HL-60 (cell line): ENCODE measurements at regions not wholly inside any gene's neighbourhood (a gene's known extent, or its start where the extent isn't known, plus 50 kb on each side); places are given as distances from the start of the nearest gene placed in this dataset.

Experiments used
- DNase-seq, 2 experiments: peaks; one replicate each; pipeline ENCODE4 v3.0.0-alpha.2; 2010 to 2020; ENCODE audit warnings: low read depth in 1 of 2, low spot score in 1 of 2
- H3K27ac ChIP-seq: fragments of 250-450 bp; sonication (Bioruptor Pico); replicated peaks from 2 replicates; pipeline ENCODE4 v1.5.1; 2020; ENCODE audit warnings: mild to moderate bottlenecking, moderate library complexity
- H3K27me3 ChIP-seq: fragments of 250-450 bp; sonication (Bioruptor Pico); 2 replicates; pipeline ENCODE4 v1.5.1; 2021; ENCODE audit warnings: mild to moderate bottlenecking, moderate library complexity; ENCODE audit not compliant: insufficient read depth, poor library complexity, severe bottlenecking
- H3K4me3 ChIP-seq: replicated peaks from 2 replicates; pipeline ENCODE4 v1.5.1; 2011; ENCODE audit warnings: mild to moderate bottlenecking, control low read depth, low read length; ENCODE audit not compliant: insufficient read depth
- GABPA ChIP-seq: IDR thresholded peaks from 2 replicates; pipeline ENCODE4 v1.6.1; 2012; ENCODE audit warnings: low read depth
- POLR2AphosphoS5 ChIP-seq: IDR thresholded peaks from 2 replicates; pipeline ENCODE4 v1.6.1; 2012; ENCODE audit warnings: low read depth
- SPI1 ChIP-seq: IDR thresholded peaks from 2 replicates; pipeline ENCODE4 v1.6.1; 2012; ENCODE audit warnings: low read depth, mild to moderate bottlenecking, borderline replicate concordance
- TF ChIP-seq, protein P1 (sequence below): IDR thresholded peaks from 2 replicates; pipeline ENCODE4 v1.6.1; 2012; ENCODE audit warnings: low read depth; ENCODE audit not compliant: insufficient replicate concordance
- TF ChIP-seq, protein P2 (sequence below): IDR thresholded peaks from one replicate; pipeline ENCODE4 v1.5.1; 2011; ENCODE audit warnings: low read length, control low read depth, inconsistent platforms; ENCODE audit not compliant: insufficient read depth

DNA sequence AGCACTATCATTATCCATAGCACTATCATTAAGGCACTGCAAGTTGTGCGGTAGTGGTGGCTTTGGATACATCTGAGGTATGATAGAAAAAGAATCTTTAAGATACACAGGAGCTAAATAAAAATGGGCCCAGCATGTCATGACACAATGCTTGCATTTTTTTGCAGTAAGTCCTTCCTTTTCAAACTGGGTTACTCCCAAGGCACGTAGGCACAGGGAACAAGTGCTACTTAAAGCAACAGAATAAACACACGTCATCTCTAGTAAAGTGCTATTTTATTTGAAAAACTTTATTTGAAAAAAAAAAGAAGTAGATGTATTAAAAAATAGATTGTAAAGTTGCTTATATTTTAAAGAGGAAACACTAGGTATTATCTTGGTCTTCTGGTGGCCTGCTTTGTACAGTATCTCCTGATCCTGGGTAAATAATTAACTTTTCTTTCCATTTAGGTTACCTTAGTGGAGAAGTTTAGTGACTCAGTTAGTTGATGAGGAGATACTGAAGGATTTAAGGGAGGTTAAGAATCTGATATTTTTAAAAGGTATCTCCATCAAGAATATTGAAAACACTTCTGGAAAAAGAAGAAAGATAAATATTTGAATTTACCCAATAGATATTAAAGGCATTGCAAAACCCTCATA lies 129.6 kb downstream of the EDN1 start:
- peaks cover 2% of the 10 kb centered on the region for H3K27me3 ChIP-seq
- no peak for DNase-seq
- no peak overlapping the region for H3K27ac ChIP-seq
- H3K4me3 ChIP-seq, result no peak overlapping the region
- no peak for TF ChIP-seq GABPA
- no peak for TF ChIP-seq POLR2AphosphoS5
- TF ChIP-seq, protein P1, sequence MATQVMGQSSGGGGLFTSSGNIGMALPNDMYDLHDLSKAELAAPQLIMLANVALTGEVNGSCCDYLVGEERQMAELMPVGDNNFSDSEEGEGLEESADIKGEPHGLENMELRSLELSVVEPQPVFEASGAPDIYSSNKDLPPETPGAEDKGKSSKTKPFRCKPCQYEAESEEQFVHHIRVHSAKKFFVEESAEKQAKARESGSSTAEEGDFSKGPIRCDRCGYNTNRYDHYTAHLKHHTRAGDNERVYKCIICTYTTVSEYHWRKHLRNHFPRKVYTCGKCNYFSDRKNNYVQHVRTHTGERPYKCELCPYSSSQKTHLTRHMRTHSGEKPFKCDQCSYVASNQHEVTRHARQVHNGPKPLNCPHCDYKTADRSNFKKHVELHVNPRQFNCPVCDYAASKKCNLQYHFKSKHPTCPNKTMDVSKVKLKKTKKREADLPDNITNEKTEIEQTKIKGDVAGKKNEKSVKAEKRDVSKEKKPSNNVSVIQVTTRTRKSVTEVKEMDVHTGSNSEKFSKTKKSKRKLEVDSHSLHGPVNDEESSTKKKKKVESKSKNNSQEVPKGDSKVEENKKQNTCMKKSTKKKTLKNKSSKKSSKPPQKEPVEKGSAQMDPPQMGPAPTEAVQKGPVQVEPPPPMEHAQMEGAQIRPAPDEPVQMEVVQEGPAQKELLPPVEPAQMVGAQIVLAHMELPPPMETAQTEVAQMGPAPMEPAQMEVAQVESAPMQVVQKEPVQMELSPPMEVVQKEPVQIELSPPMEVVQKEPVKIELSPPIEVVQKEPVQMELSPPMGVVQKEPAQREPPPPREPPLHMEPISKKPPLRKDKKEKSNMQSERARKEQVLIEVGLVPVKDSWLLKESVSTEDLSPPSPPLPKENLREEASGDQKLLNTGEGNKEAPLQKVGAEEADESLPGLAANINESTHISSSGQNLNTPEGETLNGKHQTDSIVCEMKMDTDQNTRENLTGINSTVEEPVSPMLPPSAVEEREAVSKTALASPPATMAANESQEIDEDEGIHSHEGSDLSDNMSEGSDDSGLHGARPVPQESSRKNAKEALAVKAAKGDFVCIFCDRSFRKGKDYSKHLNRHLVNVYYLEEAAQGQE, result no peak
- TF ChIP-seq, protein P2, sequence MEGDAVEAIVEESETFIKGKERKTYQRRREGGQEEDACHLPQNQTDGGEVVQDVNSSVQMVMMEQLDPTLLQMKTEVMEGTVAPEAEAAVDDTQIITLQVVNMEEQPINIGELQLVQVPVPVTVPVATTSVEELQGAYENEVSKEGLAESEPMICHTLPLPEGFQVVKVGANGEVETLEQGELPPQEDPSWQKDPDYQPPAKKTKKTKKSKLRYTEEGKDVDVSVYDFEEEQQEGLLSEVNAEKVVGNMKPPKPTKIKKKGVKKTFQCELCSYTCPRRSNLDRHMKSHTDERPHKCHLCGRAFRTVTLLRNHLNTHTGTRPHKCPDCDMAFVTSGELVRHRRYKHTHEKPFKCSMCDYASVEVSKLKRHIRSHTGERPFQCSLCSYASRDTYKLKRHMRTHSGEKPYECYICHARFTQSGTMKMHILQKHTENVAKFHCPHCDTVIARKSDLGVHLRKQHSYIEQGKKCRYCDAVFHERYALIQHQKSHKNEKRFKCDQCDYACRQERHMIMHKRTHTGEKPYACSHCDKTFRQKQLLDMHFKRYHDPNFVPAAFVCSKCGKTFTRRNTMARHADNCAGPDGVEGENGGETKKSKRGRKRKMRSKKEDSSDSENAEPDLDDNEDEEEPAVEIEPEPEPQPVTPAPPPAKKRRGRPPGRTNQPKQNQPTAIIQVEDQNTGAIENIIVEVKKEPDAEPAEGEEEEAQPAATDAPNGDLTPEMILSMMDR, result no peak
- no peak for TF ChIP-seq SPI1

DNA sequence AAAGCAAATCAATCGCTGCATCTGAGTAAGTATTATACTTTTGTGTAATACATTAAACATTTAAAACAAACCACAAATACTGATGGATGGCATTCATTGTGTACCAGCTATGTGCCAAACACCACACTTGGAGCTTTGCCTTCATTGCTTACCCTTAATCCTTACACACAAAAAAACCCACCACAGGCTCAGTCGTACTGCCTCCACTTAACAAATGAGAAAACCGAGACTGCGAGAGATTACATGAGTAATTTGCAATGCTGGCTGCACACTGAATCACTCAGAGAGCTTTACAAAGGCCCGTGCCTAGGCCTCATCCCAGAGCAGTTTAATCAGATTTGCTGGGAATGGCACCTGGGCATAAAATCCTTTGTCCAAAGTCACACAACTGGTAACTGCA lies 130.5 kb downstream of the EDN1 start:
- TF ChIP-seq, protein P2, result no peak
- peaks cover 2% of the 10 kb centered on the region for H3K27me3 ChIP-seq
- no peak for DNase-seq
- H3K4me3 ChIP-seq, result no peak overlapping the region
- H3K27ac ChIP-seq, result no peak overlapping the region

DNA sequence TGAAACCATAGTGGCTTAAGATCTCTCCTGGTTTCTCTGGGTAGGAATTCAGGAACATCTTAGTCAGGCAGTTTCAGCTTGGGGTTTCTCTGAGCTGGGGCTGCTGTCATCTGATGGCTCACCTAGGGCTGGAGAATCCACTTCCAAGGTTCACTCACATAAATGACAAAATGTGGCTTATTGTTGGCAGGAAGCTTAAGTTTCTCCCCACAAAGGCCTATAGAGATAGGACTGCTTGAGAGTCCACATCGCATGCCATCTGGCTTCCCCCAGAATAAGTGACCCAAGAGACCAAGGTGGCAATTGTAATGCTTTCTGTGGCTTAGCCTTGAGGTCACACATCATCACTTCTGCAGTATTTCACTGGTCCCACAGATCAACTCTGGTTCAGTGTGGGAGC lies 131.4 kb downstream of the EDN1 start:
- H3K27me3 ChIP-seq, result peaks cover 2% of the 10 kb centered on the region
- DNase-seq, result no peak
- TF ChIP-seq SPI1 (no peak), GABPA (no peak), POLR2AphosphoS5 (no peak)
- TF ChIP-seq, protein P1, result no peak
- TF ChIP-seq, protein P2, result no peak
- H3K27ac ChIP-seq, result no peak overlapping the region
- H3K4me3 ChIP-seq, result no peak overlapping the region

DNA sequence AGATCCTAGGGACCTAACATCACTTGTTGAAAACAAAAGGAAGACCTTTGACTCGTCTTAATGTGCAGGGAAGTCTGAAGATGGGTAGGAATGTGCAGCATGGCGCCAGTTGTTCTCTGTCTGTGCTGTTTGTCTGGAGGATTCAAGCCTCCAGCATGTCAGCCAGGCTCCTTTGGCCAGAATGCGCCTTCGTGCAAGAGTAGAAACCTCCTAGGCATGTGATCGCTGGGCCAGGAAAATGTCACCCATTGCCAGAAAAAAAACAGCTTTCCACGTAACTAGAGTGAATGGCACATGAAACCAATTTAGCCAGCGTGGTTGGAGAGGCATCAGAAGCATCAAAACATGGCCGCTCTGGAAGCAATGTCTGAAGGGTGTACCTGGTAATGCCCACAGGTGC lies 132.7 kb downstream of the EDN1 start:
- TF ChIP-seq, protein P2, result no peak
- TF ChIP-seq POLR2AphosphoS5, result no peak
- no peak for TF ChIP-seq GABPA
- no peak for TF ChIP-seq SPI1
- TF ChIP-seq, protein P1, result no peak

More for the DNA sequence above, 132.7 kb downstream of the EDN1 start:
- DNase-seq, result no peak
- Histone ChIP-seq H3K27ac (no peak overlapping the region), H3K27me3 (peaks cover 2% of the 10 kb centered on the region), H3K4me3 (no peak overlapping the region)
